SK-N-SH (cell line): ENCODE measurements at regions not wholly inside any gene's neighbourhood (a gene's known extent, or its start where the extent isn't known, plus 50 kb on each side); places are given as distances from the start of the nearest gene placed in this dataset.

ENCODE experiments used
- EP300 ChIP-seq, 2 experiments: IDR thresholded peaks; 2 replicates each; pipeline versions ENCODE4 v1.4.0 to v1.6.1; 2012; ENCODE audit warnings: borderline replicate concordance in 1 of 2, low read depth in 1 of 2, low read length in 1 of 2
- FOXJ3 ChIP-seq: sonication (generic); formaldehyde crosslinking; IDR thresholded peaks from 2 replicates; pipeline ENCODE4 v1.5.1; 2020; ENCODE audit warnings: mild to moderate bottlenecking, missing genetic modification reagents
- POLR2AphosphoS5 ChIP-seq: IDR thresholded peaks from 2 replicates; pipeline ENCODE4 v1.6.1; 2012; ENCODE audit warnings: low read depth, low read length
- SMC3 ChIP-seq: IDR thresholded peaks from 2 replicates; pipeline ENCODE4 v1.6.1; 2012; ENCODE audit warnings: low read depth, low read length, improper control_type of control experiment
- TF ChIP-seq, protein P1 (sequence below): fragments of 200-600 bp; sonication (generic); IDR thresholded peaks from 2 replicates; pipeline ENCODE4 v1.6.1; 2017; ENCODE audit warnings: antibody characterized with exemption, mild to moderate bottlenecking, moderate library complexity

DNA sequence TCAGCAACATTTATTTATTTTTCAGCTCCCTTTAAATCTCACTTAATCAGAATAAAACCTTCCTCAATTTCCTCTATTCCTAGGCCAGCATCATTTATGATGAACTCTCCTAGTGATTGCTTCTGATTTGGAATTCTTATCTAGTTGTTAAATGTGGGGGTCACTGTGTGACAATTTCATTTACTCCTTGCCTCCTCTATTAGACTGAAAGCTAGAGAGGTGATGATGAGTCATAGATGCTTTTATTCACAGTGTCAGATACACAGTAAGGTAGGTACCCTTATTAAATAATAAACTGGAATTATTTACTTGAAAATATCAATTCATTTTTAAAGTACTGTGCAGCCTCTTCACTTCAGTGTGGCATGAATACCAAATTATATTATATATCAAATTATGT is 960.6 kb downstream of the MAT2B start:
- TF ChIP-seq, protein P1, sequence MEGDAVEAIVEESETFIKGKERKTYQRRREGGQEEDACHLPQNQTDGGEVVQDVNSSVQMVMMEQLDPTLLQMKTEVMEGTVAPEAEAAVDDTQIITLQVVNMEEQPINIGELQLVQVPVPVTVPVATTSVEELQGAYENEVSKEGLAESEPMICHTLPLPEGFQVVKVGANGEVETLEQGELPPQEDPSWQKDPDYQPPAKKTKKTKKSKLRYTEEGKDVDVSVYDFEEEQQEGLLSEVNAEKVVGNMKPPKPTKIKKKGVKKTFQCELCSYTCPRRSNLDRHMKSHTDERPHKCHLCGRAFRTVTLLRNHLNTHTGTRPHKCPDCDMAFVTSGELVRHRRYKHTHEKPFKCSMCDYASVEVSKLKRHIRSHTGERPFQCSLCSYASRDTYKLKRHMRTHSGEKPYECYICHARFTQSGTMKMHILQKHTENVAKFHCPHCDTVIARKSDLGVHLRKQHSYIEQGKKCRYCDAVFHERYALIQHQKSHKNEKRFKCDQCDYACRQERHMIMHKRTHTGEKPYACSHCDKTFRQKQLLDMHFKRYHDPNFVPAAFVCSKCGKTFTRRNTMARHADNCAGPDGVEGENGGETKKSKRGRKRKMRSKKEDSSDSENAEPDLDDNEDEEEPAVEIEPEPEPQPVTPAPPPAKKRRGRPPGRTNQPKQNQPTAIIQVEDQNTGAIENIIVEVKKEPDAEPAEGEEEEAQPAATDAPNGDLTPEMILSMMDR = no peak
- TF ChIP-seq POLR2AphosphoS5 (no peak), SMC3 (no peak), EP300 (IDR thresholded peaks at IDR 0.05; ENCODE audit: borderline replicate concordance in 1 of 2, low read depth in 1 of 2, low read length in 1 of 2) (no peak), FOXJ3 (CRISPR knock-in tag) (no peak)
